Endothelial cell of umbilical vein (primary cell): ENCODE measurements at regions not wholly inside any gene's neighbourhood (a gene's known extent, or its start where the extent isn't known, plus 50 kb on each side); places are given as distances from the start of the nearest gene placed in this dataset.

Experiments used
- BruUV-seq: library from RNA; stranded (reverse); fragments of 400-500 nt; replicated peaks from 2 replicates; lab custom pipeline; 2021; lab: Mats Ljungman, UMichigan
- CTCF ChIA-PET: fragments of 300-600, 350-600 bp; sonication (Branson Sonifier 250); formaldehyde crosslinking; loops from one replicate; lab custom pipeline; 2021; ENCODE audit warnings: antibody characterized with exemption, inconsistent platforms; lab: Charles Lee
- POLR2A ChIA-PET: fragments of 300-600, 350-600 bp; sonication (Branson Sonifier 250); formaldehyde crosslinking; loops from one replicate; lab custom pipeline; 2021; ENCODE audit warnings: antibody characterized with exemption, inconsistent platforms; lab: Charles Lee
- DNase-seq: peaks from one replicate; pipeline ENCODE4 v3.0.0-alpha.2; 2011; ENCODE audit warnings: low read depth, low spot score
- FAIRE-seq: peaks from 2 replicates; lab custom pipeline; 2011; peaks lifted over from hg19 to GRCh38; lab: Jason Lieb, UNC
- H2AFZ ChIP-seq: 2 replicates; pipeline ENCODE4 v1.6.0; 2012; ENCODE audit warnings: low read depth, low read length, control low read depth, inconsistent platforms
- H3K27ac ChIP-seq: 2 replicates; pipeline ENCODE4 v1.5.1; 2011; ENCODE audit warnings: low read depth, mild to moderate bottlenecking, control low read depth, low read length, moderate library complexity; ENCODE audit not compliant: insufficient read depth
- H3K27me3 ChIP-seq, 2 experiments: 2 replicates each; pipeline versions ENCODE4 v1.6.0 to v1.6.1; 2011; ENCODE audit warnings: low read length in 2 of 2, mixed read lengths in 1 of 2; ENCODE audit not compliant: control insufficient read depth in 2 of 2, insufficient read depth in 2 of 2
- H3K36me3 ChIP-seq, 2 experiments: 2 replicates in 1 of 2; 3 replicates in 1 of 2; pipeline ENCODE4 v1.5.1; 2011; ENCODE audit warnings: low read length in 2 of 2, mild to moderate bottlenecking in 1 of 2, moderate library complexity in 1 of 2; ENCODE audit not compliant: control insufficient read depth in 2 of 2, insufficient read depth in 2 of 2; ENCODE audit errors: extremely low read depth in 1 of 2
- H3K4me1 ChIP-seq: 3 replicates; pipeline ENCODE4 v1.5.1; 2011; ENCODE audit warnings: mild to moderate bottlenecking, low read length; ENCODE audit not compliant: control insufficient read depth, insufficient read depth; ENCODE audit errors: extremely low read depth
- H3K4me2 ChIP-seq: 2 replicates; pipeline ENCODE4 v1.6.1; 2011; ENCODE audit warnings: low read length, control low read depth, mixed read lengths; ENCODE audit not compliant: insufficient read depth
- H3K4me3 ChIP-seq, 3 experiments: fragments of 200-600 bp in 1 of 3; sonication (generic), shearing (Covaris generic) in 1 of 3; replicated peaks in 1 of 3; 2 replicates each; pipeline ENCODE4 v1.5.1; 2011 to 2016; ENCODE audit warnings: control low read depth in 3 of 3, low read length in 3 of 3, mild to moderate bottlenecking in 2 of 3, inconsistent platforms in 1 of 3, low read depth in 1 of 3, moderate library complexity in 1 of 3; ENCODE audit not compliant: insufficient read depth in 1 of 3
- H3K79me2 ChIP-seq: 2 replicates; pipeline ENCODE4 v1.6.0; 2012; ENCODE audit warnings: low read length, inconsistent platforms; ENCODE audit not compliant: control insufficient read depth, insufficient read depth
- H3K9ac ChIP-seq: replicated peaks from 2 replicates; pipeline ENCODE3; 2011; ENCODE audit warnings: low read length, control low read depth; ENCODE audit not compliant: insufficient read depth; ENCODE audit errors: extremely low read depth
- H3K9me1 ChIP-seq: replicated peaks from 3 replicates; pipeline ENCODE4 v1.6.0; 2011; ENCODE audit warnings: mild to moderate bottlenecking, low read length; ENCODE audit not compliant: control insufficient read depth, insufficient read depth; ENCODE audit errors: extremely low read depth
- H3K9me3 ChIP-seq: replicated peaks from 2 replicates; pipeline ENCODE4 v1.5.1; 2012; ENCODE audit warnings: low read length, inconsistent platforms; ENCODE audit not compliant: control insufficient read depth, insufficient read depth
- H4K20me1 ChIP-seq: replicated peaks from 2 replicates; pipeline ENCODE3; 2011; ENCODE audit warnings: mild to moderate bottlenecking, low read length; ENCODE audit not compliant: control insufficient read depth, insufficient read depth; ENCODE audit errors: extremely low read depth
- CTCF ChIP-seq, 2 donors: IDR thresholded peaks; 1 replicate in 1 of 2; 2 replicates in 1 of 2; pipeline ENCODE4 v1.5.1; 2011; ENCODE audit warnings: low read length in 2 of 2, mild to moderate bottlenecking in 2 of 2, moderate library complexity in 2 of 2, control low read depth in 1 of 2, inconsistent platforms in 1 of 2, low read depth in 1 of 2; ENCODE audit not compliant: insufficient read depth in 1 of 2; ENCODE audit errors: extremely low read depth in 1 of 2
- EZH2 ChIP-seq: IDR thresholded peaks from 2 replicates; pipeline ENCODE4 v1.6.1; 2012; ENCODE audit warnings: borderline replicate concordance, low read depth, mild to moderate bottlenecking, moderate library complexity, low read length, inconsistent platforms; ENCODE audit not compliant: severe bottlenecking
- FOS ChIP-seq: IDR thresholded peaks from 2 replicates; pipeline ENCODE4 v1.6.1; 2011; ENCODE audit warnings: mild to moderate bottlenecking, low read length, moderate library complexity, borderline replicate concordance; ENCODE audit not compliant: insufficient read depth
- GATA2 ChIP-seq: IDR thresholded peaks from 2 replicates; pipeline ENCODE4 v1.7.0; 2011; ENCODE audit warnings: low read depth, mild to moderate bottlenecking, moderate library complexity, mixed read lengths, low read length; ENCODE audit not compliant: insufficient read length, insufficient read depth
- JUN ChIP-seq: IDR thresholded peaks from 2 replicates; pipeline ENCODE4 v1.6.1; 2011; ENCODE audit warnings: borderline replicate concordance, low read depth; ENCODE audit not compliant: insufficient read length, insufficient read depth
- MYC ChIP-seq: IDR thresholded peaks from one replicate; pipeline ENCODE4 v1.6.1; 2011; ENCODE audit warnings: mild to moderate bottlenecking, low read depth, low read length
- POLR2A ChIP-seq: IDR thresholded peaks from 2 replicates; pipeline ENCODE4 v1.6.1; 2012; ENCODE audit warnings: low read depth, mild to moderate bottlenecking, control low read depth, low read length
- POLR2AphosphoS5 ChIP-seq: IDR thresholded peaks from 2 replicates; pipeline ENCODE4 v1.6.1; 2012; ENCODE audit warnings: low read depth, mild to moderate bottlenecking, control low read depth, low read length, moderate library complexity; ENCODE audit not compliant: insufficient read depth
- dilution Hi-C: fragments of 300-500 bp; cut with MboI; formaldehyde crosslinking; loops from one replicate; pipeline ENCODE4 v1.15.0; 2019; ENCODE audit warnings: low sequenced_read_pairs; ENCODE audit not compliant: extremely low pct_ligation_motif_present
- intact Hi-C: fragments of 100-400 bp; cut with micrococcal nuclease; formaldehyde crosslinking; loops from one replicate; pipeline ENCODE4 v1.10.0; 2022
- TF ChIP-seq, protein P1 (sequence below): IDR thresholded peaks from 2 replicates; pipeline ENCODE4 v1.6.1; 2011; ENCODE audit not compliant: insufficient read depth, insufficient read length

DNA sequence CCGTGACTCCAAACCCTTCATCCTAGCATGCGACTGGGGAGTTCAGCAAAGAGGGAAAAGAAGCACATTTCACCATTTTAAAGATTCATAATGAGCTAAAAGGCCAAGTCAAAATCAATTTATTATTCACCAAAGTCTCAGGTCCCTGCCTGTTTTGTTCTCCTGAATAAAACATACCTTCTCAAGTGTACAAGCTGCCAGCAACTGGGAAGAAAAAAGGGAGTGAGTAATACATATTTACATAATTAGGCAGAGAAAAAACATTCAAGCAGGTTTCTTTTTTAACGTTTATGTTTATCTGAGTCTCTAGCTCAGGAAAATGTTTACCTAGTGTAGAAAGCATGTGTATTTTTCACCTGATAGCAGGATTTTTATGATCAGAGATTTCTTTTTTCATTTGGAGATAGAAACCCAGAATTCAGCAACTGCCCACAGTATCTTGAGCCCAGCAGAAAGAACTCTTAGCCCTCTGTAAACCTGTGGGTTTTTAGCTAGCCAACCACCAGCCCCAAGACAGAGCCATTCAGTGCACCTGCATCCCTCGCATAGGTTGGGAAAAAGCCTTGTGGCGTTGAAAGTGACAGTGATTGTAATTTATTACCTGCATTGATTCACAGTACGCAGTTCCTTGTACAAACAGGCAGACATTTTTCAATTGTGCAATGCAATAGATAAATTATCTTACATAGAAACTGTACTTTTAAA is 117.9 kb upstream of the GRIA1 start:
- Histone ChIP-seq H4K20me1 (no peaks in the 10 kb centered on the region), H3K4me2 (no peak overlapping the region), H3K27ac (no peak overlapping the region), H3K9me3 (no peaks in the 10 kb centered on the region), H3K9ac (no peak overlapping the region), H3K79me2 (no peaks in the 10 kb centered on the region), H3K36me3 (no peaks in the 10 kb centered on the region), H2AFZ (no peak overlapping the region), H3K4me3 (no peak overlapping the region), H3K4me1 (no peaks in the 10 kb centered on the region), H3K9me1 (no peaks in the 10 kb centered on the region), H3K27me3 (no peaks in the 10 kb centered on the region)
- no peak for TF ChIP-seq JUN
- TF ChIP-seq FOS = no peak
- no peak for TF ChIP-seq CTCF (IDR thresholded peaks at IDR 0.05; ENCODE audit: extremely low read depth in 1 of 2, insufficient read depth in 1 of 2, low read depth in 1 of 2, low read length in 2 of 2)
- TF ChIP-seq POLR2A = no peak
- no peak for TF ChIP-seq GATA2
- no peak for TF ChIP-seq EZH2
- TF ChIP-seq, protein P1, sequence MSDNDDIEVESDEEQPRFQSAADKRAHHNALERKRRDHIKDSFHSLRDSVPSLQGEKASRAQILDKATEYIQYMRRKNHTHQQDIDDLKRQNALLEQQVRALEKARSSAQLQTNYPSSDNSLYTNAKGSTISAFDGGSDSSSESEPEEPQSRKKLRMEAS = no peak
- no peak for TF ChIP-seq MYC
- TF ChIP-seq POLR2AphosphoS5 = no peak
- no peak for FAIRE-seq
- ChIA-PET CTCF (no interaction called here), POLR2A (no interaction called here)
- DNase-seq = no peak
- BruUV-seq = no TSS peak
- intact Hi-C loops (no loop called here), dilution Hi-C loops (no loop called here)
